WTC11 (cell line): ENCODE measurements at regions not wholly inside any gene's neighbourhood (a gene's known extent, or its start where the extent isn't known, plus 50 kb on each side); places are given as distances from the start of the nearest gene placed in this dataset.

Source experiments
- TF ChIP-seq, protein P1 (sequence below): sonication (generic); formaldehyde crosslinking; IDR thresholded peaks from 2 replicates; pipeline ENCODE4 v1.8.1; 2022; ENCODE audit warnings: missing genetic modification reagents, borderline replicate concordance
- TF ChIP-seq, protein P2 (sequence below): fragments of 200-600 bp; IDR thresholded peaks from 2 replicates; pipeline ENCODE4 v1.8.0; 2022; ENCODE audit warnings: antibody characterized with exemption
- TF ChIP-seq, protein P3 (sequence below): sonication (generic); formaldehyde crosslinking; IDR thresholded peaks from 2 replicates; pipeline ENCODE4 v1.8.1; 2023; ENCODE audit warnings: mild to moderate bottlenecking, missing genetic modification reagents

DNA sequence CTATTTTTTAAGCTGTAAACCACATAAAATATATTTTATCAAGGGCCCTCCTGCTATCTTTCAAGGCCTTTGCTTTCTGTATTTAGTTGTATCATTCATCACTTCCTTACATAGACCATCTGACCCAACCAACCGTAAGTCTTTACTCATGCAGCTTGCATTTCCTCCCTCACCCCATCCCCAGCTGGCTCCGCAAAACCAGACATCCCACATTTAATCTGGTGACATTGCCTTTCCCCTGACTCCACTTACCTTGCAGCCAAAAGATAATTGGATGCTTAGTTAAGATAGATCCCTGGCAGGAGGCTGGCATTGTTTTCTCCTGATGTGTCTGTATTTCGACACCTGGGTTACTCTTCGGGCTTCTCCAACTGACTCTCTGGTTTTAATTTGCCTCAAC, 183.7 kb upstream of the LDB2 start:
- TF ChIP-seq, protein P1, sequence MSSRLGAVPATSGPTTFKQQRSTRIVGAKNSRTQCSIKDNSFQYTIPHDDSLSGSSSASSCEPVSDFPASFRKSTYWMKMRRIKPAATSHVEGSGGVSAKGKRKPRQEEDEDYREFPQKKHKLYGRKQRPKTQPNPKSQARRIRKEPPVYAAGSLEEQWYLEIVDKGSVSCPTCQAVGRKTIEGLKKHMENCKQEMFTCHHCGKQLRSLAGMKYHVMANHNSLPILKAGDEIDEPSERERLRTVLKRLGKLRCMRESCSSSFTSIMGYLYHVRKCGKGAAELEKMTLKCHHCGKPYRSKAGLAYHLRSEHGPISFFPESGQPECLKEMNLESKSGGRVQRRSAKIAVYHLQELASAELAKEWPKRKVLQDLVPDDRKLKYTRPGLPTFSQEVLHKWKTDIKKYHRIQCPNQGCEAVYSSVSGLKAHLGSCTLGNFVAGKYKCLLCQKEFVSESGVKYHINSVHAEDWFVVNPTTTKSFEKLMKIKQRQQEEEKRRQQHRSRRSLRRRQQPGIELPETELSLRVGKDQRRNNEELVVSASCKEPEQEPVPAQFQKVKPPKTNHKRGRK (CRISPR knock-in tag), result no peak
- TF ChIP-seq, protein P2, sequence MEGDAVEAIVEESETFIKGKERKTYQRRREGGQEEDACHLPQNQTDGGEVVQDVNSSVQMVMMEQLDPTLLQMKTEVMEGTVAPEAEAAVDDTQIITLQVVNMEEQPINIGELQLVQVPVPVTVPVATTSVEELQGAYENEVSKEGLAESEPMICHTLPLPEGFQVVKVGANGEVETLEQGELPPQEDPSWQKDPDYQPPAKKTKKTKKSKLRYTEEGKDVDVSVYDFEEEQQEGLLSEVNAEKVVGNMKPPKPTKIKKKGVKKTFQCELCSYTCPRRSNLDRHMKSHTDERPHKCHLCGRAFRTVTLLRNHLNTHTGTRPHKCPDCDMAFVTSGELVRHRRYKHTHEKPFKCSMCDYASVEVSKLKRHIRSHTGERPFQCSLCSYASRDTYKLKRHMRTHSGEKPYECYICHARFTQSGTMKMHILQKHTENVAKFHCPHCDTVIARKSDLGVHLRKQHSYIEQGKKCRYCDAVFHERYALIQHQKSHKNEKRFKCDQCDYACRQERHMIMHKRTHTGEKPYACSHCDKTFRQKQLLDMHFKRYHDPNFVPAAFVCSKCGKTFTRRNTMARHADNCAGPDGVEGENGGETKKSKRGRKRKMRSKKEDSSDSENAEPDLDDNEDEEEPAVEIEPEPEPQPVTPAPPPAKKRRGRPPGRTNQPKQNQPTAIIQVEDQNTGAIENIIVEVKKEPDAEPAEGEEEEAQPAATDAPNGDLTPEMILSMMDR, result no peak
- TF ChIP-seq, protein P3, sequence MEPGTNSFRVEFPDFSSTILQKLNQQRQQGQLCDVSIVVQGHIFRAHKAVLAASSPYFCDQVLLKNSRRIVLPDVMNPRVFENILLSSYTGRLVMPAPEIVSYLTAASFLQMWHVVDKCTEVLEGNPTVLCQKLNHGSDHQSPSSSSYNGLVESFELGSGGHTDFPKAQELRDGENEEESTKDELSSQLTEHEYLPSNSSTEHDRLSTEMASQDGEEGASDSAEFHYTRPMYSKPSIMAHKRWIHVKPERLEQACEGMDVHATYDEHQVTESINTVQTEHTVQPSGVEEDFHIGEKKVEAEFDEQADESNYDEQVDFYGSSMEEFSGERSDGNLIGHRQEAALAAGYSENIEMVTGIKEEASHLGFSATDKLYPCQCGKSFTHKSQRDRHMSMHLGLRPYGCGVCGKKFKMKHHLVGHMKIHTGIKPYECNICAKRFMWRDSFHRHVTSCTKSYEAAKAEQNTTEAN (CRISPR knock-in tag), result no peak
